UCSD-AML1 (cell line): ENCODE measurements at regions not wholly inside any gene's neighbourhood (a gene's known extent, or its start where the extent isn't known, plus 50 kb on each side); places are given as distances from the start of the nearest gene placed in this dataset.
"Not testable (repeated sequence)": the region's sequence is repeated elsewhere in the genome, so short reads cannot be mapped to it uniquely, and the experiment has no call there.

Source experiments
- DNase-seq: peaks from one replicate; lab custom pipeline; 2025; ENCODE audit not compliant: unreplicated experiment; lab: John Stamatoyannopoulos, UW

DNA sequence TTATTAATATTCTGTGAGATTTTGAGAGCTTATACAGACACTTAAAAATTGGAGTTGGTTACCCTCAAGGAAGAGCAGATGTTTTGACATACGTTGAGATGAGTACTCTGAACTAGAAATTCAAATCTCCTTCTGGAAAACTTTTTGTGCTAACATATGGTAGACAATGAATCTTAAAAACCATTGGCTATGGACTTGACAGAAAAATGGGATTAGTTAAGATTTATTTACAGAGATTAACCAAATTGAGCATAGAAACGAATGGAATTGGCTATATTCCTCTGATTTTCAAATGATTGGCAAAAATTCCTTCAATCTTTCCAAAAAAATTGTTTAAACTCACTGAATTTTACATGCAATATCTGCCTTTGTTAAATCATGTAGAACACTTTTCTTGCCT, 1392.9 kb downstream of the BRINP3 start:
- DNase-seq = no peak

DNA sequence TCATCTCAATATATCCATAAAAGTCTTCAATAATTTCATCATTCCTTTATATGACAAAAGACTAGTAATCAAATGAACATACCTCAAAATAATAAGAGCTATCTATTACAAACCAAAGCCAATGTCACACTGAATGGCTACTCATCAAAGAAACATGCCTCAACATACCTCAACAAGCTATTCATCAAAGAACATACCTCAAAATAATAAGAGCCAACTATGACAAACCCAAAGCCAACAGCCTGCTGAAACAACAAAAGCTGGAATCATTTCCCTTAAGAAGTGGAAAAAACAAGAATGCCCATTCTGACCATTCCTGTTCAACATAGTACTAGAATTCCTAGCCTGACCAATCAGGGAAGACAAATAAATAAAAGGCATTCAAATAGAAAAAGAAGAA, 1373.7 kb downstream of the BRINP3 start:
- no peak for DNase-seq

DNA sequence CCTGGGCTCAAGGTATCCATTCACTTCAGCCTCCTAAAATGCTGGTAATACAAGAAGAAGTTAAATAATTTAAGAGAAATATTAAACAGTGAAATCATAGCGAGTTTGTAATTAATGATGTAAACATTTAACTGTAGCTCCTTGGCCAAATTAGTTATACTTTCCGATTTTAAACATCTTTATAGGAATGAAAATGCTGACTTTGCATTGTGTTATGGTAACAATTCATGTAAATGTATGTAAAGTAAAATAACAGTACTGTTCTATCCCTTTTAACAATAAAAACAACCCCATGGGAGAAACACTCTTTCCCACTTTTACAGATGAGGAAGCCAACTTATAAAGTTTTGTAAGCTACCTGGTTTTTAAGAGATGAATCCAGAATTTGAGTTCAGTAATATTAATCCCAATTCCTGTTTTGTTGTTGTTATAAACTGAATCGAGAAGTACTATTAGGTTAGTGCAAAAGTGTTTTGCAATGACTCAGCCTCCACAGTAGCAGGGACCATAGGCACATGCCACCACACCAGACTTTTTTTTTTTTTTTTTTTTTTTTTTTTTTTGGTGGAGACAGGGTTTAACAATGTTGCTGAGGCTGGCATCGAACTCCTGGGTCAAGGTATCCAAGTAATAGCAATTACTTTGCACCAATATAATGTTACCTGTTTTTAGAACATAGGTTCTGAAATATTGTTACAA, 1360.4 kb downstream of the BRINP3 start:
- no peak for DNase-seq

DNA sequence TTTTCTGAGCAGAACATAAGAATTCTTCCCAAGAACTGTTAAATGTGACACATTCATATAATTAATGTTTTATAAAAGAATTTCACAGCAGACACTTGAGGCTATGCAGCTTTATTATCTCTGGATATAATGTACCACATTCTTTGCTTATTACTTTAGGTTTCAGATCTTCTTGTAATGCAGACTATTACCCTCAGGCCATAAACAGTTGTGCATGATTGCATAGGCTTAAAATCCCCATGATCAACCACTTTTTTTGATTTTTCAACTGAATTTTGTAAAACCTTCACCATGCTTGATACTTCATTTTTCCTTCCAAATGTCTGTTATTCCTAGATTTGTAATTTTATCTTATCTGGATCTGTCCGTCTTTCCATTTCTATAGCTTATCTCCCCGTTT, 1355.7 kb downstream of the BRINP3 start:
- no peak for DNase-seq

DNA sequence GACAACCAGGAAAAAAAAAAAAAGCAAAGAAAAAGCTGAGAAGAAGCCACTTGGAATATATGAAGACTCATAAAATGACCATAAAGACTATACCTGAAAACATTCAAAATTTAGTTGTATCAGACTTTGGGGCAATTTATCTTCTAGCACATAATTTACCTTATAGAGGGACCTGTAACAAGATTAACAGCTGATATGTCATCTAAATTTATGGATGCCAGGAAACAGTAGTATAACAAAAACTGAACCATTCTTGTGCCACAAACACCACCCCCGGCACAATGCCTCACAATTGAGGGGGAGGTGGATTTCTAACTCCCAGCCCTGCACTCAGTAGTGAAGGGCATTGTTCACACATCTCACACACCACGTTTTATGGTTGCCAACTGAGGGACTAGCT, 1352.0 kb downstream of the BRINP3 start:
- DNase-seq = no peak

DNA sequence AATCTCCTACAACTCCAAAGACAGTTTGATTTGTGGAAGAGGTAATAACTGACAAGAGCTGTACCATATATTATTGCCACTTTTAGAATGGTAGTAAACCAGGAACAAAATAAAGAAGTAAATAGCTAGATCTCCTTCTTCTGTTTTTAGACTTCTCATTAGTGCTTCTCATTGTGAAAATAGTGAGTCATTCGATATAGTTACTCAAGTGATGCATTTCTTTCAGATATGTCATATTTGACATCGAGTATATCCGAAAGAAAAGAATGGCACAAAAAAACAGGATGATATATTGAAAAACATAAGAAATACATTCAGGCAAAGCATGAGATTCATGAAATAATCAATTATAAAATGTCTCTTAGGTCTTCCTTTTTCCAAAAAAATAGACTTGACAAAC, 1346.1 kb downstream of the BRINP3 start:
- DNase-seq = no peak

DNA sequence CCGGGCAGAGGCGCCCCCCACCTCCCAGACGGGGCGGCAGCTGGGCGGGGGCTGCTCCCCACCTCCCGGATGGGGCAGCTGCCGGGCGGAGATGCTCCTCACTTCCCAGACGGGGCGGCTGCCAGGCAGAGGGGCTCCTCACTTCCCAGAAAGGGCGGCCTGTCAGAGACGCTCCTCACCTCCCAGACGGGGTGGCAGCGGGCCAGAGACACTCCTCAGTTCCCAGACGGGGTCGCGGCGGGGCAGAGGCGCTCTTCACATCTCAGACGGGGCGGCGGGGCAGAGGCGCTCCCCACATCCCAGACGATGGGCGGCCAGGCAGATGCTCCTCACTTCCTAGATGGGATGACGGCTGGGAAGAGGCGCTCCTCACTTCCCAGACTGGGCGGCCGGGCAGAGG, 1337.9 kb downstream of the BRINP3 start:
- DNase-seq = not testable (repeated sequence)

DNA sequence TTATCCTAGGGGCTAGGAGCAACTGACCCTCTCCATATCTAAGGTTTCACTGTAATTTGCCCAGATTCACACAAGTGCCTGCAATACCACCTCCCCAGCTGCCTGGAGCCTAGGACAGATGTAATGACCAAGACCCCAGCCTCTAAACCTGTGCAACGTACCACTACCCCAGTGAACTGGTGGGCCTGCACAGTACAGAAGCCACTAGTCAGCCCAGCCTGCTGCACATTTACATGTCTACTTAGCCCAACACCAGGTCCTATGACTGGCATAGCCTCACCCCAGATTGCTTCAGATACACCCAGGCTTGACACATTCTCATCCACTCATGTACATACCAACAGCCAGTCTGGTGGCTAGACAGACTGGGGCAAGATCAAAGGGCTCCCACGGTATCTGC, 1336.6 kb downstream of the BRINP3 start:
- DNase-seq = peak; percentile 3

DNA sequence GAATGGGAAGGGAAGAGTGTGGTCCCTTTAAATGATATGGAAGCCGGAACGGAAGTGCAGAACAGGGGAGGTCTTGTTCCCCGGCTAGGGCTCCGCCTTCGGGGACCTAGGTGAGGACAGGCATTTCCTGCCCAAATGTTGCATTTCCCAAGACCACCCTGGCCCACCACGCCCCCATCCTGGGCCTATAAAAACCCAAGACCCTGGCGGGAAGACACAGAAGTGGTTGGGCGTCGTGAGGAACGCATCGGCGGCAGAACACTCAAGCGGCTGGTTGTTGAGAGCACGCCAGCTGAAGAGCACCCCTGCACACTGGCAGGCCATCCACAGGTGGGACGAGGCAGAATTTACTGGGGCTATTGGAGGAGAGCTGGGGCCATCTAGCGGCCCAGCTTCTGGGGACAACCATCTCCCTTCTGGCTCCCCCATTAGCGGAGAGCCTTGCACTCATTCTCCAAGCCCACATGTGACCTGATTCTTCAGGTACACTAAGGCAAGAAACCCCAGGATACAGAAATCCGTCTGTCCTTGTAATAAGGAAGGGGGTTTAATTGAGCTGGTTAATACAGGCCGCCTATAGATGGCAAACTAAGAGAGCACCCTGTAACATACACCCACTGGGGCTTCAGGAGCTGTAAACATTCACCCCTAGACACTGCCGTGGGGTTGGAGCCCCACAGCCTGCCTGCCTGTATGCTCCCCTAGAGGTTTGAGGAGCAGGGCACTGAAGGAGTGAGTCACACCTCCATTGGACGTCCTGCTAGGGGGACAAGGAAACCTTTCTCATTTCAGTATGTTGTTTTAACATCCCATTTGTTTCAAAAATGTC, 1327.9 kb downstream of the BRINP3 start:
- DNase-seq = peak; percentile 5

DNA sequence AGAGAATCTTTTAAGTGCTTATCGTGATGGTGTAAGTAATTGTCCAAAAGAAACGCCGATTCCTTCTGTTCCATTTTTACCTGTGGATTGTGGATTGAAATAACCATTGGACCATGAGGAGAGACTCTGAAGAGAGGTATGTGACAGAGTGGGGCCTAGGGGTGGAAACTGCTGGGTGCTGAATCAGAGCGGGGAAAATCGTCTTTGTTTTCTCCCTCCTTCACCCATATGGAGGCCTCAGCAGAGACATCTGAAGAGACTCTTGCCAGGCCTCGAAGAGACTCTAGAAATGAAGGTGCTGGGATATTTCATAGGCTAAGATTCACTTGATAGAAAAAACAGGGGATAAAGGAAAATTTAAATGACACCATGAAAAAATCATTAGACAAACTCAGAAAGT, 1327.0 kb downstream of the BRINP3 start:
- no peak for DNase-seq

DNA sequence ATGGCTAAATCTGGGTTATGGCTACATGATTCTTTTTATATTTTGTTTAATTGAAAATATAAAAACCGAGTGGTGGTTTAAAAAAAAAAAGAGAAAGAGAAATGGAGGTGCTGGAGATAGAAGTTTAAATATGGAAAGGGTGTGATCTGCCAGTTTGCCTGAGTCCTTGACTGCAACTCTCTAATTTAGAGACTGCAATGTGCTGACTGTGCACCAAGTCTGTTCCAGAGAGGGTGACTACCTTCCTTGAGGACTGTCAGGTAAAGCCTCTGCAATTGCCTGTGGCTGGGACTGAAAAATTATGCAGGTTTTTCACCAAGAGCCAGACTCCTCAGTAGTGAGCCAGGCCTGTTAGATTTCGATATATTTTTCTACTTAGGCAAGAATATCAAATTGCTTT, 1326.3 kb downstream of the BRINP3 start:
- DNase-seq = no peak

DNA sequence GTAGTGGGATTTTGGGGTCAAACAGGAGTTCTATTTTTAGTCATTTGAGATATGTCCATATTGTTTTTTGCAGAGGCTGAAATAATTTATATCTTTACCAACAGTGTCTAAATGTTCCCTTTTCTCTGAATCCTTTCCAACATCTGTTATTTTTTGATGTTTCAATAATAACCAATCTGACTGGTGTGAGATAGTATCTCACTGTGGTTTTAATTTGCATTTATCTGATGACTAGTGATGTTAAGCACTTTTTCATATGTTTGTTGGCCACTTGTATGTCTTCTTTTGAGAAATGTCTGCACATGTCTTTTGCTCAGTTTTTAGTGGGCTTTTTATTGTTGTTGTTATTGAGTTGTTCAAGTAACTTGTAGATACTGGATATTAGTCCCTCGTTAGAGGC, 1325.0 kb downstream of the BRINP3 start:
- DNase-seq = no peak

DNA sequence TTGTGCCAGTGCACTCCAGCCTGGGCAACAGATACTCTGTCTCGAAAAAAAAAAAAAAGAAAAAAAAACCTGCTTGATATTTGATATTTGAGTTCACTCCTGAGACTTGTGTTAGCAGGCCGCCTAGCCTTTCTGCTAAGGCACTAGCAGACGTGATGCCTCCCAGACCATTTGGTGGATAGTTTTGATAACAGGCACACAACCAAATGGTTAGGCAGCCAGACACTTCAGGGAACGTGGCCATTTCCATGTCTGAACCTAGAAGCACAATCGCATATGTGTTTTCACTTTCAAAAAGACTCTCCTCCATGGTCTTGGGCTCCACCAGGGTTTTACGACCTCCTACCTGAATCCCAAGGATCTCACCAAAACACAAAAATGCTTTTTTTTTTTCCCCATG, 1319.5 kb downstream of the BRINP3 start:
- no peak for DNase-seq

DNA sequence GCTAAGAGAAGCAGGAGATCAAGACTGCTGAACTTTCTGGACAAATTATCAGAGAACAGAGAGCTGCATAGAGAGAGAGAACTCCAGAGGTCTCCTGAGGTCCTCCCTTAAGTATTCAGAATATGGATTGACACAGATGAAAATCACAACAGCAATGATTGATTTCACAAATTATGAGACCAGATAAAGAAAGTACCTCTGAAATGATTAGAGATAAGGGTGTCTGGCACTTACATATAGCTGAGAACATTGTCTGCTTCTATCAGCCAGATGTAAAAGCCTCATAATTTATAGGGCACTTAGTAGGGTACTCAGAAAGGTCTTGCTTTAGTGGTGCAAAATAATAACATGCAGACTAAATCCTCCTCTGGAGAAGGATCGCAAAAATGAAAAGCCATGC, 1301.8 kb downstream of the BRINP3 start:
- DNase-seq = no peak

DNA sequence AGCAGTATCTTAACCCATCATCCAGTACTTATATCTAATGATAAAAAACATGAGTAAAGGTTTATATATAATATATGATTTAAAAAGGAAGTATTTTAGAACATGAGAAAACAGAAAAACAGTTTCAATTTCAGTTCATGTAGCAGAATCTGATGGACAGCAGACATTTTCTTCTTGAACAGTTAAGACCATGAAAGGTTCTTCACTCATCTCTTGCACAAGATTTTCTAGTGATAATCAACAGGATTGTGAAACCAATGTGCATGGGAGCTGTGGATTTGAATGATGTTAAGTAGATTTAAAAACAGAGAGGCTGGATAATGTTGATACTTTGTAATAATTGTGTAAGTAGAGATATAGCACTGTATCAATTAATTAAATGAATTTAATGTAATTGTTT, 1297.6 kb downstream of the BRINP3 start:
- no peak for DNase-seq

DNA sequence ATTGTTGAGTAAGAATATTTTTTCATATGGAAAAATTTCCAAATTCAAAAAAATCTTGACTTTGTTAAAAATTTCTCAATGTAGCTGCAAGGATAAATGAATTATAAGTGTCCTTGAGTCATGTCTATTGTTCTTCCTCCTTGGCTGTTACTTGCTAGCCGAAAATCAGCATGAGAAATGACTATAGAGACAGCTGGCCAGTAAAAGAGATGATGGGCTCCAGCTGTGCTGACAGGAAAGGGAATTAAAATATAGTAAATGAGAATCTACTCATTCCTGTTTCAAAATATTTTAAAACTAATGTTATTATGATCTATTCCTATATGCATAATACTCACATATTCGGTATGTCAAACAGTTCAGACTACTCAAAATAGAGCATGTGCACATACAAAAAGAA, 1292.6 kb downstream of the BRINP3 start:
- DNase-seq = no peak

DNA sequence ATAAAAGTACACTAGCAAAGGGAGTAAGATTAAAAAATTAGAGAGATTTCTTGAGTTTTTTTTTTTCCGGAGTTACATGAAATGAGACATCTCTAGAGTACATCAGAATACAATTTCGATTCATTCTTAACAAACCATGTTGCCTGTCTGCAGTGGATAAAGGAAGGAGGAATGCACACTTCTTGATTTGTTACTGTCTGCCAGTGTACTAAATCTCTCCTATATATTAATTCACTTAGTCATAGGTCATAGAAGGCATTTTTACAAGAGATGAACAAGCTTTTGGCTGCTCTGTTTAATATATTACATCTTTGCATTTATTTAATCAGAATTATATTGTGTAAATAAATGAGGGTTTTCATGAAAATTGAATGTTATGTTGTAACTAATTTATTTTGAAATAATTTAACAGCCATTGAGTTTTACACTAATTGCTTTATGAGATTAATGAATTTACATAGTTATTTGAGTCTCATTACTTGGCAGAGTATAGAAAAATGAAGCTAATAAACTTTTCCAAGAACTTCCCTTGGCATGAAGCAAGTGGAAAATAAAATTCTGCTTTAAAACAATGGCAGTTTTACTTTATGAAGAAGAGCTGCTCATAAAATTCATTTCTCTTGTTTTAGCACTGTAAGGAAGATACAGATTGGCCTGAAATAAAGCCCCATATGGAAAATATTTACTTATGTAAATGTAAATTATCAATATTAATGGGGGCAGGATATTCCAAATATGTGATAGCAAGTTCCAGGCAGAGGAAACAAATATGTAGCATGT, 1284.7 kb downstream of the BRINP3 start:
- DNase-seq = no peak

DNA sequence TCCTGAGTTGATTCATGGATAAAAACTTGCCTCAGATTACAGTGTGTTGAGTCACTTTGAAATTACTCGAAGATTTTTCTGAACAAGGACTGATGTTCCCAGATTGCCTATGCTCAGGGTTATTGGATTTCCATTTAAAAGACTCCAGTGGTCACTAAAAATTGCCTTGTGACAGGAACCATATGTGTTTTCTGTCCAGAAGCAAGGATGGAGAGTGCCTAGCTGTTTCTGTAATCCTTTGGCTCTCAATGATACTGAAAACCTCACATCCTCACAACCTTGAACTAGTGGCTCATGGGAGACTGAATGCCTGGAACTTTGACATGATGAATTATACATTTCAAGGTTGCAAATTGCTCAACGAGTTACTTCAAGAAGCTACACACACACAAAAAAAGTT, 1271.8 kb downstream of the BRINP3 start:
- DNase-seq = no peak

DNA sequence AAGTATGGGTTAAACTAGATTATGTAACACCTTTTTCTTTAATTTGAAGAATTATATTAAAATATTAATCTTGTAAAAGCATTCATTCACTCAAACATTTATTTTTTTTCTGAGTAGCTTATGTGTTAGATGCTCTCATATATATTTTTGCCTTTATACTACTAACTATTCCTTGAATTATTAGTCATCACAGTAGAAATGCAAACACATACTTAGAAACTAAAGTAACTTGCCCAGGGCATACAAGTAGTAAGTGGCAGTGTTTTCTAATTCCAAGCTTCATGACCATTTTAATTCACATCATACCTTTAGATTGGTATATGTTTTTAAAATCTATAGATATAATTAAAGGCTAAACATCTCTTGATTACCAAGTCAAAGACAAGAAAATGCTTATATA, 1271.0 kb downstream of the BRINP3 start:
- DNase-seq = no peak

DNA sequence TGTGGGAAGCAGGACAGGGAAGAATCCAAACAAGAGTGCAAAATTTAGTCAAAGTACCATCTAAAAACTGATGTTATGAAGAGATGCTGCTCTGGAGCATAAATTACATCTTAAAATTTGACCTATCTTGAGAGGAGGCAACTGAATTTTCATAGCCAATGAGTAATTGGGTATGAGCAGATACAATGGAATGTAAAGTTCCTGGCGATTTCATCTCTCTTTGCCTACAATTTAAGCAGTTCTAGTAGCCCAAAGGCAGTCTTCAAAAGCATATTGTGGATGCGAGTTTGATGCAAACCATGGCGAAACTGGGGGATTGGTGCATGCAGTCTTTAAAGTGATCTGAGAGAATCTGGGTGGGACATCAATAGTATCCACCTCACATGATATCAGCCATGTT, 1265.9 kb downstream of the BRINP3 start:
- no peak for DNase-seq

DNA sequence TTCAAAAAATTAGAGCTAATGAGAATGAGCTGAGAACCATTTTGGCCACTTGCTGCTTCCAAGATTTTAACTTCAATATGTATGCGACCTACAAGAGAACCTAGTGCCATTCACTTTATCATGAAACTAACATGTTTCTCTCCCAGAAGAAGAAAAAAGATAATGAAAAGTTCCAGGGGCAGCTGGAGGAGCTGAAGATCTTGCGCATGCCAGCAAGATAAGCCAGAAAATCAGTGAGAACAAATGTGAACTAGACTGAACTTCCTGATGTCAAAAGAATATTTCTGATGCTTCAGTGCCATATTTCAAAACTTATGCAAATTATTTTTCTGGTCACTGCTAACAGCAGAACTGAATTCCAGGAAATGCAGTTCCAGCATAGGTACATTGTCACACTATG, 1265.1 kb downstream of the BRINP3 start:
- DNase-seq = no peak

DNA sequence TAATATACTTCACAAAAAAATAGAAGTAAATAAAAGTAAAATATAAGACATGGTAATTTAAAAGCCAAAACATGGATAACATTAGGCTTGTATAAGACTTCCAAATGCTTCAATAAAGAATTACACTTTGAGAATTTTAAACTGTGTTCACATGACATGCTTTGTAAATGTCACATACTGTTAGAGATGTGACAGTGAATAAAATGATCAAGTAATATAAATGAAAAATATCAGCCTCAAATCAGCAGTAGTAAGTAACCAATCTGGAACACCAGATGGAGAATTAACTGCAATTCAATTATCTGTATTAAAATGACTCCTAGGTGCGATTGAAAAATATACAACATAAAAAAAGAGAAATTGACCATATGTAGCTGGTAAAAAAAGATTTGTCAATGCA, 1260.8 kb downstream of the BRINP3 start:
- no peak for DNase-seq
